Endothelial cell of umbilical vein (primary cell): ENCODE measurements at regions not wholly inside any gene's neighbourhood (a gene's known extent, or its start where the extent isn't known, plus 50 kb on each side); places are given as distances from the start of the nearest gene placed in this dataset.

Source experiments
- BruUV-seq: library from RNA; stranded (reverse); fragments of 400-500 nt; replicated peaks from 2 replicates; lab custom pipeline; 2021; lab: Mats Ljungman, UMichigan
- CTCF ChIA-PET: fragments of 300-600, 350-600 bp; sonication (Branson Sonifier 250); formaldehyde crosslinking; loops from one replicate; lab custom pipeline; 2021; ENCODE audit warnings: antibody characterized with exemption, inconsistent platforms; lab: Charles Lee
- POLR2A ChIA-PET: fragments of 300-600, 350-600 bp; sonication (Branson Sonifier 250); formaldehyde crosslinking; loops from one replicate; lab custom pipeline; 2021; ENCODE audit warnings: antibody characterized with exemption, inconsistent platforms; lab: Charles Lee
- DNase-seq: peaks from one replicate; pipeline ENCODE4 v3.0.0-alpha.2; 2011; ENCODE audit warnings: low read depth, low spot score
- FAIRE-seq: peaks from 2 replicates; lab custom pipeline; 2011; peaks lifted over from hg19 to GRCh38; lab: Jason Lieb, UNC
- H2AFZ ChIP-seq: 2 replicates; pipeline ENCODE4 v1.6.0; 2012; ENCODE audit warnings: low read depth, low read length, control low read depth, inconsistent platforms
- H3K27ac ChIP-seq: 2 replicates; pipeline ENCODE4 v1.5.1; 2011; ENCODE audit warnings: low read depth, mild to moderate bottlenecking, control low read depth, low read length, moderate library complexity; ENCODE audit not compliant: insufficient read depth
- H3K27me3 ChIP-seq, 2 experiments: 2 replicates each; pipeline versions ENCODE4 v1.6.0 to v1.6.1; 2011; ENCODE audit warnings: low read length in 2 of 2, mixed read lengths in 1 of 2; ENCODE audit not compliant: control insufficient read depth in 2 of 2, insufficient read depth in 2 of 2
- H3K36me3 ChIP-seq, 2 experiments: 2 replicates in 1 of 2; 3 replicates in 1 of 2; pipeline ENCODE4 v1.5.1; 2011; ENCODE audit warnings: low read length in 2 of 2, mild to moderate bottlenecking in 1 of 2, moderate library complexity in 1 of 2; ENCODE audit not compliant: control insufficient read depth in 2 of 2, insufficient read depth in 2 of 2; ENCODE audit errors: extremely low read depth in 1 of 2
- H3K4me1 ChIP-seq: 3 replicates; pipeline ENCODE4 v1.5.1; 2011; ENCODE audit warnings: mild to moderate bottlenecking, low read length; ENCODE audit not compliant: control insufficient read depth, insufficient read depth; ENCODE audit errors: extremely low read depth
- H3K4me2 ChIP-seq: 2 replicates; pipeline ENCODE4 v1.6.1; 2011; ENCODE audit warnings: low read length, control low read depth, mixed read lengths; ENCODE audit not compliant: insufficient read depth
- H3K4me3 ChIP-seq, 3 experiments: fragments of 200-600 bp in 1 of 3; sonication (generic), shearing (Covaris generic) in 1 of 3; replicated peaks in 1 of 3; 2 replicates each; pipeline ENCODE4 v1.5.1; 2011 to 2016; ENCODE audit warnings: control low read depth in 3 of 3, low read length in 3 of 3, mild to moderate bottlenecking in 2 of 3, inconsistent platforms in 1 of 3, low read depth in 1 of 3, moderate library complexity in 1 of 3; ENCODE audit not compliant: insufficient read depth in 1 of 3
- H3K79me2 ChIP-seq: 2 replicates; pipeline ENCODE4 v1.6.0; 2012; ENCODE audit warnings: low read length, inconsistent platforms; ENCODE audit not compliant: control insufficient read depth, insufficient read depth
- H3K9ac ChIP-seq: replicated peaks from 2 replicates; pipeline ENCODE3; 2011; ENCODE audit warnings: low read length, control low read depth; ENCODE audit not compliant: insufficient read depth; ENCODE audit errors: extremely low read depth
- H3K9me1 ChIP-seq: replicated peaks from 3 replicates; pipeline ENCODE4 v1.6.0; 2011; ENCODE audit warnings: mild to moderate bottlenecking, low read length; ENCODE audit not compliant: control insufficient read depth, insufficient read depth; ENCODE audit errors: extremely low read depth
- H3K9me3 ChIP-seq: replicated peaks from 2 replicates; pipeline ENCODE4 v1.5.1; 2012; ENCODE audit warnings: low read length, inconsistent platforms; ENCODE audit not compliant: control insufficient read depth, insufficient read depth
- H4K20me1 ChIP-seq: replicated peaks from 2 replicates; pipeline ENCODE3; 2011; ENCODE audit warnings: mild to moderate bottlenecking, low read length; ENCODE audit not compliant: control insufficient read depth, insufficient read depth; ENCODE audit errors: extremely low read depth
- EZH2 ChIP-seq: IDR thresholded peaks from 2 replicates; pipeline ENCODE4 v1.6.1; 2012; ENCODE audit warnings: borderline replicate concordance, low read depth, mild to moderate bottlenecking, moderate library complexity, low read length, inconsistent platforms; ENCODE audit not compliant: severe bottlenecking
- FOS ChIP-seq: IDR thresholded peaks from 2 replicates; pipeline ENCODE4 v1.6.1; 2011; ENCODE audit warnings: mild to moderate bottlenecking, low read length, moderate library complexity, borderline replicate concordance; ENCODE audit not compliant: insufficient read depth
- GATA2 ChIP-seq: IDR thresholded peaks from 2 replicates; pipeline ENCODE4 v1.7.0; 2011; ENCODE audit warnings: low read depth, mild to moderate bottlenecking, moderate library complexity, mixed read lengths, low read length; ENCODE audit not compliant: insufficient read length, insufficient read depth
- JUN ChIP-seq: IDR thresholded peaks from 2 replicates; pipeline ENCODE4 v1.6.1; 2011; ENCODE audit warnings: borderline replicate concordance, low read depth; ENCODE audit not compliant: insufficient read length, insufficient read depth
- MYC ChIP-seq: IDR thresholded peaks from one replicate; pipeline ENCODE4 v1.6.1; 2011; ENCODE audit warnings: mild to moderate bottlenecking, low read depth, low read length
- POLR2A ChIP-seq: IDR thresholded peaks from 2 replicates; pipeline ENCODE4 v1.6.1; 2012; ENCODE audit warnings: low read depth, mild to moderate bottlenecking, control low read depth, low read length
- POLR2AphosphoS5 ChIP-seq: IDR thresholded peaks from 2 replicates; pipeline ENCODE4 v1.6.1; 2012; ENCODE audit warnings: low read depth, mild to moderate bottlenecking, control low read depth, low read length, moderate library complexity; ENCODE audit not compliant: insufficient read depth
- dilution Hi-C: fragments of 300-500 bp; cut with MboI; formaldehyde crosslinking; loops from one replicate; pipeline ENCODE4 v1.15.0; 2019; ENCODE audit warnings: low sequenced_read_pairs; ENCODE audit not compliant: extremely low pct_ligation_motif_present
- intact Hi-C: fragments of 100-400 bp; cut with micrococcal nuclease; formaldehyde crosslinking; loops from one replicate; pipeline ENCODE4 v1.10.0; 2022
- TF ChIP-seq, protein P1 (sequence below): IDR thresholded peaks from 2 replicates; pipeline ENCODE4 v1.6.1; 2011; ENCODE audit not compliant: insufficient read depth, insufficient read length
- TF ChIP-seq, protein P2 (sequence below), 2 donors: IDR thresholded peaks; 1 replicate in 1 of 2; 2 replicates in 1 of 2; pipeline ENCODE4 v1.5.1; 2011; ENCODE audit warnings: low read length in 2 of 2, mild to moderate bottlenecking in 2 of 2, moderate library complexity in 2 of 2, control low read depth in 1 of 2, inconsistent platforms in 1 of 2, low read depth in 1 of 2; ENCODE audit not compliant: insufficient read depth in 1 of 2; ENCODE audit errors: extremely low read depth in 1 of 2

DNA sequence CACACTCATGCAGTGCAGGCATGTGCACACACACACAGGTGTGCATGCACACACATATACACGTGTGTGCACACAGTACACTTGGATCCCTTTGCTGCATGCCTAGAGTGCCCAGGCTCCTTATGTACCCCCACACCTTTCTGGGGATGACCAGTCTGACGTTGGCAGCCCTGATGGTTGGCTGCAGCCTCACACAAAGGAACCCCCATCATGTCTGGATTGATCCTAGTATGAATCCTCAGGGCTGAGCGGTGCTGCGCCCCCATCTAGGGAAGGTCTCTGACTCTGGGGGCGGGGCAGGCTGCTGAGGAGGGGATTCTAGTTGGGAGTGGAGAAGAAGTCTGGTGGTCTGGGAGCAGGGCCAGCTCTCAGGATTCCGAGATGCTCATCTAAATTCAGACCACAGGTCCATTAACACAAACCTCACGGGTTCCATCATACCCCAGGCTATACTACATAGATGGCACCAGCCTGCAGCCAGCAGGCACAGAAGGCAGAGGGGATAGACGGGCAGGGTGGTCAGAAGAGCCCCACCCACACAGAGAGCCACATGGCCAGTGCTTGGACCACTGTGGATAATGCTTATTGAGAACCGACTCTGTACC lies 50.5 kb upstream of the OLFM1 start:
- Histone ChIP-seq H3K27ac (no peak overlapping the region), H2AFZ (no peak overlapping the region), H3K9me3 (no peaks in the 10 kb centered on the region), H3K4me1 (no peaks in the 10 kb centered on the region), H3K4me3 (no peak overlapping the region), H3K36me3 (no peaks in the 10 kb centered on the region), H4K20me1 (no peaks in the 10 kb centered on the region), H3K4me2 (no peak overlapping the region), H3K9me1 (no peaks in the 10 kb centered on the region), H3K27me3 (no peaks in the 10 kb centered on the region), H3K79me2 (no peaks in the 10 kb centered on the region), H3K9ac (no peak overlapping the region)
- dilution Hi-C loops (no loop called here), intact Hi-C loops (no loop called here)
- DNase-seq = no peak
- no peak for TF ChIP-seq GATA2
- TF ChIP-seq POLR2AphosphoS5 = no peak
- no peak for TF ChIP-seq JUN
- no peak for TF ChIP-seq POLR2A
- no peak for TF ChIP-seq FOS
- TF ChIP-seq, protein P1, sequence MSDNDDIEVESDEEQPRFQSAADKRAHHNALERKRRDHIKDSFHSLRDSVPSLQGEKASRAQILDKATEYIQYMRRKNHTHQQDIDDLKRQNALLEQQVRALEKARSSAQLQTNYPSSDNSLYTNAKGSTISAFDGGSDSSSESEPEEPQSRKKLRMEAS = no peak
- TF ChIP-seq, protein P2, sequence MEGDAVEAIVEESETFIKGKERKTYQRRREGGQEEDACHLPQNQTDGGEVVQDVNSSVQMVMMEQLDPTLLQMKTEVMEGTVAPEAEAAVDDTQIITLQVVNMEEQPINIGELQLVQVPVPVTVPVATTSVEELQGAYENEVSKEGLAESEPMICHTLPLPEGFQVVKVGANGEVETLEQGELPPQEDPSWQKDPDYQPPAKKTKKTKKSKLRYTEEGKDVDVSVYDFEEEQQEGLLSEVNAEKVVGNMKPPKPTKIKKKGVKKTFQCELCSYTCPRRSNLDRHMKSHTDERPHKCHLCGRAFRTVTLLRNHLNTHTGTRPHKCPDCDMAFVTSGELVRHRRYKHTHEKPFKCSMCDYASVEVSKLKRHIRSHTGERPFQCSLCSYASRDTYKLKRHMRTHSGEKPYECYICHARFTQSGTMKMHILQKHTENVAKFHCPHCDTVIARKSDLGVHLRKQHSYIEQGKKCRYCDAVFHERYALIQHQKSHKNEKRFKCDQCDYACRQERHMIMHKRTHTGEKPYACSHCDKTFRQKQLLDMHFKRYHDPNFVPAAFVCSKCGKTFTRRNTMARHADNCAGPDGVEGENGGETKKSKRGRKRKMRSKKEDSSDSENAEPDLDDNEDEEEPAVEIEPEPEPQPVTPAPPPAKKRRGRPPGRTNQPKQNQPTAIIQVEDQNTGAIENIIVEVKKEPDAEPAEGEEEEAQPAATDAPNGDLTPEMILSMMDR (IDR thresholded peaks at IDR 0.05; ENCODE audit: extremely low read depth in 1 of 2, insufficient read depth in 1 of 2, low read depth in 1 of 2, low read length in 2 of 2) = no peak
- TF ChIP-seq EZH2 = no peak
- no peak for TF ChIP-seq MYC
- FAIRE-seq = no peak
- BruUV-seq = no TSS peak
- ChIA-PET CTCF (no interaction called here), POLR2A (no interaction called here)
